Loucy (cell line): ENCODE measurements at regions not wholly inside any gene's neighbourhood (a gene's known extent, or its start where the extent isn't known, plus 50 kb on each side); places are given as distances from the start of the nearest gene placed in this dataset.

Experiments used
- H2AFZ ChIP-seq: fragments of 200-600 bp; sonication (generic); 2 replicates; pipeline ENCODE4 v1.6.0; 2016; ENCODE audit warnings: antibody characterized with exemption, mild to moderate bottlenecking, low read length, moderate library complexity
- H3F3A ChIP-seq: fragments of 200-600 bp; 2 replicates; pipeline ENCODE4 v1.6.0; 2016; ENCODE audit warnings: antibody characterized with exemption, low read depth, mild to moderate bottlenecking
- H3K27me3 ChIP-seq: fragments of 200-600 bp; sonication (generic); 2 replicates; pipeline ENCODE4 v1.6.1; 2014; ENCODE audit warnings: low read length, mild to moderate bottlenecking; ENCODE audit not compliant: insufficient read depth, poor library complexity, severe bottlenecking
- H3K36me3 ChIP-seq: fragments of 200-600 bp; sonication (generic); 2 replicates; pipeline ENCODE4 v1.6.1; 2016; ENCODE audit warnings: low read length; ENCODE audit not compliant: insufficient read depth
- H3K4me1 ChIP-seq: fragments of 200-600 bp; sonication (generic); 2 replicates; pipeline ENCODE4 v1.5.1; 2014; ENCODE audit warnings: low read length, mild to moderate bottlenecking; ENCODE audit not compliant: insufficient read depth, poor library complexity, severe bottlenecking
- H3K4me2 ChIP-seq: fragments of 200-600 bp; sonication (generic); 2 replicates; pipeline ENCODE4 v1.6.0; 2014; ENCODE audit warnings: antibody characterized with exemption, low read length, low read depth, mild to moderate bottlenecking; ENCODE audit not compliant: poor library complexity, severe bottlenecking
- H3K4me3 ChIP-seq: fragments of 200-600 bp; sonication (generic); 2 replicates; pipeline ENCODE4 v1.5.1; 2014; ENCODE audit warnings: low read length, mild to moderate bottlenecking, mixed read lengths; ENCODE audit not compliant: poor library complexity, severe bottlenecking
- H3K79me2 ChIP-seq: fragments of 200-600 bp; sonication (generic); 2 replicates; pipeline ENCODE4 v1.6.1; 2014; ENCODE audit warnings: low read length; ENCODE audit not compliant: insufficient read depth
- H3K9ac ChIP-seq: fragments of 200-600 bp; sonication (generic); 2 replicates; pipeline ENCODE4 v1.6.0; 2014; ENCODE audit warnings: mild to moderate bottlenecking, low read depth, low read length, moderate library complexity; ENCODE audit not compliant: poor library complexity, severe bottlenecking
- H3K9me2 ChIP-seq: fragments of 200-600 bp; sonication (generic); replicated peaks from 2 replicates; pipeline ENCODE4 v1.6.1; 2016; ENCODE audit warnings: low read depth, low read length, mixed read lengths
- H3K9me3 ChIP-seq: fragments of 200-600 bp; sonication (generic); 2 replicates; pipeline ENCODE4 v1.6.1; 2014; ENCODE audit warnings: mild to moderate bottlenecking, antibody characterized with exemption, low read length, low read depth; ENCODE audit not compliant: insufficient read depth
- H4K20me1 ChIP-seq: fragments of 200-600 bp; sonication (generic); 2 replicates; pipeline ENCODE4 v1.6.0; 2014; ENCODE audit warnings: antibody characterized with exemption, low read length, mild to moderate bottlenecking; ENCODE audit not compliant: insufficient read depth, poor library complexity, severe bottlenecking
- EZH2phosphoT487 ChIP-seq: fragments of 200-600 bp; IDR thresholded peaks from 2 replicates; pipeline ENCODE4 v1.6.1; 2018; ENCODE audit warnings: antibody characterized with exemption, mild to moderate bottlenecking, moderate library complexity, borderline replicate concordance
- TF ChIP-seq, protein P1 (sequence below): fragments of 200-600 bp; sonication (generic); conservative IDR thresholded peaks from 2 replicates; pipeline ENCODE4 v1.5.1; 2014; ENCODE audit warnings: mild to moderate bottlenecking, antibody characterized with exemption, low read length

DNA sequence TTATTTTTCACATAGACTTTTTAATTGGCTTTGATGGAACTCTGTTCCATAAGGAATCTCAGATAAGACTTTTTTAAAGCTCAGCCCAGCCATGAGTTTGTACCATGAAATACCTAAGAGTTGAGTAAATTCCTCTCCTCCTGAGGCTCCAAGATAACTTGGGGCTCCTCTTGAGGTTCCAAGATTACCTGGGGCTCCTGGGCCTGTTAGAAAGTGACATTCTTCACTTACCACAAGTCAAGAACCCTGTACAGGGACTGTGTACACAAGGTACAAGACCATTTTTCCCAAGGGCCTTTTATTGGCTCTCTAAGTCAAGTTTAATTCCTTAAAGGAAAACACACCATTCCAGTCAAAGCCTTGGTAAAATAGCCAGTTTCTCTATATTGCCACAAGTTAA lies 111.3 kb upstream of the PRR20G start:
- no peaks in the 10 kb centered on the region for H3K36me3 ChIP-seq
- no peaks in the 10 kb centered on the region for H3K4me1 ChIP-seq
- TF ChIP-seq, protein P1, sequence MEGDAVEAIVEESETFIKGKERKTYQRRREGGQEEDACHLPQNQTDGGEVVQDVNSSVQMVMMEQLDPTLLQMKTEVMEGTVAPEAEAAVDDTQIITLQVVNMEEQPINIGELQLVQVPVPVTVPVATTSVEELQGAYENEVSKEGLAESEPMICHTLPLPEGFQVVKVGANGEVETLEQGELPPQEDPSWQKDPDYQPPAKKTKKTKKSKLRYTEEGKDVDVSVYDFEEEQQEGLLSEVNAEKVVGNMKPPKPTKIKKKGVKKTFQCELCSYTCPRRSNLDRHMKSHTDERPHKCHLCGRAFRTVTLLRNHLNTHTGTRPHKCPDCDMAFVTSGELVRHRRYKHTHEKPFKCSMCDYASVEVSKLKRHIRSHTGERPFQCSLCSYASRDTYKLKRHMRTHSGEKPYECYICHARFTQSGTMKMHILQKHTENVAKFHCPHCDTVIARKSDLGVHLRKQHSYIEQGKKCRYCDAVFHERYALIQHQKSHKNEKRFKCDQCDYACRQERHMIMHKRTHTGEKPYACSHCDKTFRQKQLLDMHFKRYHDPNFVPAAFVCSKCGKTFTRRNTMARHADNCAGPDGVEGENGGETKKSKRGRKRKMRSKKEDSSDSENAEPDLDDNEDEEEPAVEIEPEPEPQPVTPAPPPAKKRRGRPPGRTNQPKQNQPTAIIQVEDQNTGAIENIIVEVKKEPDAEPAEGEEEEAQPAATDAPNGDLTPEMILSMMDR, result no peak
- TF ChIP-seq EZH2phosphoT487, result no peak
- no peaks in the 10 kb centered on the region for H3K9me2 ChIP-seq
- no peak overlapping the region for H3K4me2 ChIP-seq
- H3K9ac ChIP-seq, result no peak overlapping the region
- no peaks in the 10 kb centered on the region for H4K20me1 ChIP-seq
- H3K4me3 ChIP-seq, result no peak overlapping the region
- H2AFZ ChIP-seq, result no peak overlapping the region
- no peaks in the 10 kb centered on the region for H3K9me3 ChIP-seq
- no peaks in the 10 kb centered on the region for H3F3A ChIP-seq
- no peaks in the 10 kb centered on the region for H3K27me3 ChIP-seq
- no peaks in the 10 kb centered on the region for H3K79me2 ChIP-seq

DNA sequence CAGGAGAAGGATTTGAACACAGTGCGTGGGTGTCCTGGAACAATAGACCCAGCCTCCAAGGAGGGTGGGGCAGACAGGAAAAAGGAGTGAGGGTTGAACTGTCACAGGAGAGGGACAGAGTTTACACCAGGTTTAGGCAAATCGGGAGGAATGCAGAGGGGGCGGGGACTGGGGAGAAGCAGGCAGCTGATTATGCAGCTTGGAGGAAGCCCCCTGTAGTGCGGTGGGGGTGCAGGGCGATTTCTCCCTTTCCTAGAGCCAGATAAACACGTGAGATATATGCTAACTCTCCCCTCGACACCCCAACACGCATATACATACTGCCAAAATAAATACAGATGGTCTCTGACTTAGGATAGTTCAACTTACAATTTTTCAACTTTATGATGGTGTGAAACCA lies 108.6 kb upstream of the PRR20G start:
- Histone ChIP-seq H3K79me2 (no peaks in the 10 kb centered on the region), H3F3A (no peaks in the 10 kb centered on the region), H3K4me1 (no peaks in the 10 kb centered on the region), H3K27me3 (no peaks in the 10 kb centered on the region), H2AFZ (no peak overlapping the region), H3K9me2 (no peaks in the 10 kb centered on the region), H3K36me3 (no peaks in the 10 kb centered on the region), H3K4me2 (no peak overlapping the region), H3K9ac (no peak overlapping the region), H4K20me1 (no peaks in the 10 kb centered on the region), H3K9me3 (no peaks in the 10 kb centered on the region), H3K4me3 (no peak overlapping the region)
- TF ChIP-seq, protein P1, result no peak
- TF ChIP-seq EZH2phosphoT487, result no peak

DNA sequence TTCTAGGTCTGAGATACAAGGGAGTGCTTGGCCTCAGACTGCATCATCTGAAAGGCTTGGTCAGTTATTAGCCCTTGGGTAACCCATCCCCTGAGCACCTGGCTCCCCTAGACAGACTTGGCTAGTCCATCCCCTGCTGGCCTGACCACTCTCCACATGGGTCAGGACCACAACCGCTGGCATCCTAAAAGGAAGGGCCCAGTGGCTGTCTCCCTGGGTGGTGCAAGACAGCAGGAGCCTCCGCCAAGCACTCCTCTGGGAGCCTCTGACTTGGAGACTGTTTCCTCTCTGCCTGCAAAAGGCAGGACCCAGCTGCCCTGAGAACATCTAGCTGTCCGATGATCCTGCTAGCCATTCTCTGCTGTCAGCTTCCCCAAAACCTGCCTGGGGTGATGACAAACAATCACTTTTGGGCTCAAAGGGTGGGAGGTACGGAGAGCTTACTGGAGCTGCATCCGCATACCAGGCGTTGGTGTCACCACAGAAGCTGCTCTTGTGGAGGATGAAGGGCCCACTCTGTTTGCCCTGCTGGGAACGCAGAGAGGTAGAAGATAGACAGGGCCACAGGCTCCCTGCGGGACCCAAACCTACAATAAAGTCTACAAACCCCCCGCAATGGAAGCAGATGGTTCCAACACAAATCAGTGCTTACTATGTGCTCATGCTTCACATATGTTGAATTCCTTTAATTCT lies 108.0 kb upstream of the PRR20G start:
- Histone ChIP-seq H3K4me3 (no peak overlapping the region), H3K27me3 (no peaks in the 10 kb centered on the region), H3K9me2 (no peaks in the 10 kb centered on the region), H3K4me2 (no peak overlapping the region), H3F3A (no peaks in the 10 kb centered on the region), H2AFZ (no peak overlapping the region), H3K79me2 (no peaks in the 10 kb centered on the region), H3K9ac (no peak overlapping the region), H3K36me3 (no peaks in the 10 kb centered on the region), H4K20me1 (no peaks in the 10 kb centered on the region), H3K9me3 (no peaks in the 10 kb centered on the region), H3K4me1 (no peaks in the 10 kb centered on the region)
- TF ChIP-seq, protein P1, result no peak
- TF ChIP-seq EZH2phosphoT487, result no peak
